K562 (cell line): ENCODE measurements at regions not wholly inside any gene's neighbourhood (a gene's known extent, or its start where the extent isn't known, plus 50 kb on each side); places are given as distances from the start of the nearest gene placed in this dataset.

ENCODE experiments used
- ATAC-seq: fragments of 200-7000 bp; cut with Tn5 transposase; 3 replicates; pipeline ENCODE4 v1.9.1; 2020; ENCODE audit warnings: moderate library complexity
- BruUV-seq: library from RNA; stranded (reverse); fragments of 400-500 nt; replicated peaks from 2 replicates; lab custom pipeline; 2021; lab: Mats Ljungman, UMichigan
- CTCF ChIA-PET: fragments of 300-600 bp; formaldehyde crosslinking; extraction: SDS; loops from one replicate; lab custom pipeline; 2021; ENCODE audit warnings: low intra/inter-chr PET ratio; lab: Yijun Ruan, JAX
- POLR2A ChIA-PET: fragments of 300-600, 350-650 bp; sonication (Branson Sonifier 250); formaldehyde crosslinking; extraction: SDS; loops from one replicate; lab custom pipeline; 2021; ENCODE audit warnings: antibody characterized with exemption, inconsistent platforms; lab: Yijun Ruan, JAX
- DNase-seq, 4 experiments: peaks; one replicate each; pipeline versions ENCODE4 v3.0.0 to v3.0.0-alpha.2; 2011 to 2018; ENCODE audit warnings: low spot score in 3 of 4, mixed read lengths in 3 of 4; ENCODE audit errors: extremely low read depth in 1 of 4
- FAIRE-seq: peaks from 2 replicates; lab custom pipeline; 2011; peaks lifted over from hg19 to GRCh38; lab: Jason Lieb, UNC
- H2AFZ ChIP-seq: 2 replicates; pipeline ENCODE4 v1.6.0; 2011; ENCODE audit warnings: low read depth, low read length, control low read depth, inconsistent platforms
- H3K27ac ChIP-seq: fragments of 200-600 bp; 3 replicates; pipeline ENCODE4 v1.8.0; 2011; ENCODE audit warnings: low read depth, mild to moderate bottlenecking, control low read depth, inconsistent platforms, low read length, moderate library complexity, mixed read lengths; ENCODE audit errors: extremely low read depth
- H3K27me3 ChIP-seq, 2 experiments: fragments of 300-600 bp in 1 of 2; 2 replicates in 1 of 2; 3 replicates in 1 of 2; pipeline versions ENCODE4 v1.6.0 to v1.8.0; 2011; ENCODE audit warnings: inconsistent platforms in 2 of 2, low read length in 2 of 2, mild to moderate bottlenecking in 1 of 2, mixed read lengths in 1 of 2, moderate library complexity in 1 of 2; ENCODE audit not compliant: control insufficient read depth in 2 of 2, insufficient read depth in 2 of 2
- H3K36me3 ChIP-seq: fragments of 300-600 bp; 3 replicates; pipeline ENCODE4 v1.8.0; 2011; ENCODE audit warnings: mild to moderate bottlenecking, low read length, inconsistent platforms; ENCODE audit not compliant: control insufficient read depth, insufficient read depth
- H3K4me1 ChIP-seq, 2 experiments: fragments of 200-600 bp in 1 of 2; replicated peaks in 1 of 2; 2 replicates in 1 of 2; 3 replicates in 1 of 2; pipeline versions ENCODE4 v1.5.1 to v1.8.0; 2011; ENCODE audit warnings: inconsistent platforms in 2 of 2, low read length in 2 of 2, mild to moderate bottlenecking in 1 of 2, mixed read lengths in 1 of 2, moderate library complexity in 1 of 2; ENCODE audit not compliant: control insufficient read depth in 2 of 2, insufficient read depth in 2 of 2
- H3K4me2 ChIP-seq: 2 replicates; pipeline ENCODE4 v1.6.1; 2011; ENCODE audit warnings: low read length, control low read depth, inconsistent platforms, mixed read lengths; ENCODE audit not compliant: insufficient read depth
- H3K4me3 ChIP-seq: fragments of 200-600 bp; sonication (generic), shearing (Covaris generic); 2 replicates; pipeline ENCODE4 v1.5.1; 2016; ENCODE audit warnings: control low read depth, inconsistent platforms
- H3K79me2 ChIP-seq: fragments of 200-600 bp; 3 replicates; pipeline ENCODE4 v1.8.0; 2011; ENCODE audit warnings: low read length, inconsistent platforms; ENCODE audit not compliant: control insufficient read depth, insufficient read depth
- H3K9ac ChIP-seq, 2 experiments: 2 replicates each; pipeline versions ENCODE4 v1.6.0 to v1.6.1; 2011; ENCODE audit warnings: low read depth in 2 of 2, low read length in 2 of 2, control low read depth in 1 of 2, inconsistent platforms in 1 of 2, mild to moderate bottlenecking in 1 of 2, mixed read lengths in 1 of 2; ENCODE audit not compliant: insufficient read depth in 1 of 2
- H3K9me1 ChIP-seq: one replicate; pipeline ENCODE4 v1.6.0; 2011; ENCODE audit warnings: inconsistent platforms, mild to moderate bottlenecking, low read length, moderate library complexity; ENCODE audit not compliant: control insufficient read depth, insufficient read depth
- H3K9me3 ChIP-seq: replicated peaks from 2 replicates; pipeline ENCODE4 v1.5.1; 2011; ENCODE audit warnings: low read depth, low read length, inconsistent platforms; ENCODE audit not compliant: control insufficient read depth, insufficient read depth
- H4K20me1 ChIP-seq: replicated peaks from 2 replicates; pipeline ENCODE4 v1.6.1; 2011; ENCODE audit warnings: low read length, inconsistent platforms, mixed read lengths; ENCODE audit not compliant: control insufficient read depth, insufficient read depth
- ARID3A ChIP-seq: IDR thresholded peaks from 2 replicates; pipeline ENCODE4 v1.6.1; 2012; ENCODE audit warnings: low read depth, low read length, improper control_type of control experiment, borderline replicate concordance
- BHLHE40 ChIP-seq: IDR thresholded peaks from 2 replicates; pipeline ENCODE4 v1.6.1; 2011; ENCODE audit warnings: low read length, improper control_type of control experiment
- BRF2 ChIP-seq: IDR thresholded peaks from 3 replicates; pipeline ENCODE4 v1.6.1; 2011; ENCODE audit warnings: borderline replicate concordance, mild to moderate bottlenecking; ENCODE audit not compliant: insufficient read length, insufficient read depth
- GMEB1 ChIP-seq: fragments of 250-450 bp; sonication (Bioruptor Pico); IDR thresholded peaks from 2 replicates; pipeline ENCODE4 v1.4.0; 2020; ENCODE audit warnings: mild to moderate bottlenecking
- HNRNPL ChIP-seq: fragments of 200-400 bp; formaldehyde crosslinking; IDR thresholded peaks from 2 replicates; pipeline ENCODE4 v1.6.1; 2017; ENCODE audit warnings: low read depth, mild to moderate bottlenecking, low read length
- MYBL2 ChIP-seq, 2 experiments: fragments of 450-650 bp in 1 of 2; sonication (generic) in 1 of 2; formaldehyde crosslinking in 1 of 2; IDR thresholded peaks; 2 replicates each; pipeline versions ENCODE4 v1.6.1 to v1.8.1; 2017 to 2022; ENCODE audit warnings: borderline replicate concordance in 1 of 2, inconsistent platforms in 1 of 2, low read depth in 1 of 2, mild to moderate bottlenecking in 1 of 2, missing genetic modification reagents in 1 of 2, moderate library complexity in 1 of 2
- NCOA4 ChIP-seq: fragments of 450-650 bp; IDR thresholded peaks from 2 replicates; pipeline ENCODE4 v1.6.1; 2018; ENCODE audit warnings: mild to moderate bottlenecking; ENCODE audit not compliant: partially characterized antibody
- NFYB ChIP-seq: IDR thresholded peaks from 2 replicates; pipeline ENCODE4 v1.6.1; 2011; ENCODE audit warnings: mild to moderate bottlenecking, moderate library complexity; ENCODE audit not compliant: insufficient read length; ENCODE audit errors: extremely low read depth
- POLR3A ChIP-seq: IDR thresholded peaks from 2 replicates; pipeline ENCODE4 v1.6.1; 2011; ENCODE audit warnings: borderline replicate concordance, mild to moderate bottlenecking, moderate library complexity; ENCODE audit not compliant: insufficient read length, insufficient read depth; ENCODE audit errors: extremely low read depth
- RBM25 ChIP-seq: fragments of 200-400 bp; formaldehyde crosslinking; IDR thresholded peaks from 2 replicates; pipeline ENCODE4 v1.6.1; 2018; ENCODE audit warnings: low read length, low read depth, moderate library complexity; ENCODE audit not compliant: severe bottlenecking
- RCOR1 ChIP-seq, 2 experiments: IDR thresholded peaks; 2 replicates each; pipeline ENCODE4 v1.6.1; 2012; ENCODE audit warnings: low read depth in 2 of 2, low read length in 2 of 2, borderline replicate concordance in 1 of 2, improper control_type of control experiment in 1 of 2
- SLC30A9 ChIP-seq: fragments of 250-450 bp; sonication (Bioruptor Pico); IDR thresholded peaks from 2 replicates; pipeline ENCODE4 v1.8.0; 2022; ENCODE audit warnings: mild to moderate bottlenecking, moderate library complexity
- SP1 ChIP-seq: sonication (generic); formaldehyde crosslinking; IDR thresholded peaks from 2 replicates; pipeline ENCODE4 v1.8.1; 2022; ENCODE audit warnings: mild to moderate bottlenecking, missing genetic modification reagents
- SRSF3 ChIP-seq: fragments of 200-400 bp; formaldehyde crosslinking; IDR thresholded peaks from 2 replicates; pipeline ENCODE4 v1.6.1; 2016; ENCODE audit warnings: mild to moderate bottlenecking, low read length, moderate library complexity; ENCODE audit not compliant: insufficient read depth
- U2AF1 ChIP-seq: fragments of 200-400 bp; formaldehyde crosslinking; optimal IDR thresholded peaks from 2 replicates; pipeline ENCODE3; 2017; ENCODE audit warnings: mild to moderate bottlenecking, low read depth, low read length, moderate library complexity
- XRCC5 ChIP-seq: fragments of 200-400 bp; formaldehyde crosslinking; IDR thresholded peaks from 2 replicates; pipeline ENCODE4 v1.6.1; 2017; ENCODE audit warnings: low read depth, mild to moderate bottlenecking, low read length
- ZNF584 ChIP-seq: fragments of 200-800 bp; sonication (Bioruptor generic); IDR thresholded peaks from 2 replicates; pipeline ENCODE4 v1.6.1; 2016; ENCODE audit warnings: low read depth, mild to moderate bottlenecking, missing genetic modification characterization, missing compliant biosample characterization
- in situ Hi-C: fragments of 300-500 bp; cut with MboI; formaldehyde crosslinking; loops from 4 replicates; pipeline ENCODE4 v1.15.0; 2018; ENCODE audit warnings: inconsistent platforms, mixed read lengths
- intact Hi-C: fragments of 100-400 bp; cut with micrococcal nuclease; formaldehyde crosslinking; loops from 2 replicates; pipeline ENCODE4 v1.14.2; 2022

GRCh38 chr1:66462313-66462712 is 71.6 kb upstream of the SGIP1 start (continued):
- TF ChIP-seq ZNF584 (no peak), POLR3A (no peak), NCOA4 (no peak), NFYB (no peak), SRSF3 (no peak), HNRNPL (no peak), SLC30A9 (CRISPR knock-in tag) (no peak)
- TF ChIP-seq, all 486 proteins: peak for 0

- Histone ChIP-seq H3K9me1 (no peaks in the 10 kb centered on the region), H2AFZ (no peak overlapping the region), H3K79me2 (no peaks in the 10 kb centered on the region), H3K9ac (no peak overlapping the region), H3K27ac (no peak overlapping the region), H3K27me3 (no peaks in the 10 kb centered on the region), H3K36me3 (no peaks in the 10 kb centered on the region), H4K20me1 (no peaks in the 10 kb centered on the region), H3K9me3 (no peaks in the 10 kb centered on the region), H3K4me3 (no peak overlapping the region), H3K4me1 (no peaks in the 10 kb centered on the region), H3K4me2 (no peak overlapping the region)
- intact Hi-C loops (no loop called here), in situ Hi-C loops (loop anchor here (25.0 kb wide), 1 partner anchor 502 kb away; no protein-coding TSS in a partner anchor)
- CTCF ChIA-PET, result no interaction called here
- no TSS peak for BruUV-seq
- ATAC-seq (no peak), DNase-seq (no peak), FAIRE-seq (no peak)
- POLR2A ChIA-PET, result interaction anchor here (1.2 kb wide), 1 partner anchor 14 kb away, joined by 4 read pairs; no protein-coding TSS in a partner anchor
- no peak for TF ChIP-seq SP1 (CRISPR knock-in tag)
- TF ChIP-seq MYBL2 (IDR thresholded peaks at IDR 0.05; ENCODE audit: low read depth), result no peak
- TF ChIP-seq MYBL2 (CRISPR knock-in tag; IDR thresholded peaks at IDR 0.05; ENCODE audit: borderline replicate concordance), result no peak
- no peak for TF ChIP-seq BRF2
- no peak for TF ChIP-seq RCOR1 (IDR thresholded peaks at IDR 0.05; ENCODE audit: borderline replicate concordance in 1 of 2, low read depth in 2 of 2, low read length in 2 of 2)
- TF ChIP-seq ARID3A, result no peak
- TF ChIP-seq SRSF3, result no peak
- TF ChIP-seq XRCC5, result no peak
- no peak for TF ChIP-seq RBM25
- no peak for TF ChIP-seq U2AF1
- TF ChIP-seq GMEB1 (CRISPR knock-in tag), result no peak
- TF ChIP-seq BHLHE40, result no peak
These were observed 69.6 kb upstream of the SGIP1 start for GRCh38 chr1:66464351-66464750.
